IPS-15b (cell line): ENCODE measurements at regions not wholly inside any gene's neighbourhood (a gene's known extent, or its start where the extent isn't known, plus 50 kb on each side); places are given as distances from the start of the nearest gene placed in this dataset.

ENCODE experiments used
- H3K27me3 ChIP-seq: one replicate; pipeline ENCODE4 v1.6.1; 2013; ENCODE audit warnings: low read length; ENCODE audit not compliant: control insufficient read depth, insufficient read depth
- H3K36me3 ChIP-seq: one replicate; pipeline ENCODE4 v1.6.1; 2013; ENCODE audit warnings: low read length; ENCODE audit not compliant: control insufficient read depth, insufficient read depth
- H3K4me1 ChIP-seq: one replicate; pipeline ENCODE4 v1.6.1; 2013; ENCODE audit warnings: mild to moderate bottlenecking, low read length; ENCODE audit not compliant: control insufficient read depth, insufficient read depth
- H3K4me3 ChIP-seq: one replicate; pipeline ENCODE4 v1.5.1; 2013; ENCODE audit warnings: low read depth, low read length
- H3K9ac ChIP-seq: one replicate; pipeline ENCODE4 v1.6.1; 2013; ENCODE audit warnings: low read depth, mild to moderate bottlenecking, low read length
- H3K9me3 ChIP-seq: one replicate; pipeline ENCODE4 v1.6.1; 2013; ENCODE audit warnings: mild to moderate bottlenecking, low read length; ENCODE audit not compliant: control insufficient read depth, insufficient read depth

DNA sequence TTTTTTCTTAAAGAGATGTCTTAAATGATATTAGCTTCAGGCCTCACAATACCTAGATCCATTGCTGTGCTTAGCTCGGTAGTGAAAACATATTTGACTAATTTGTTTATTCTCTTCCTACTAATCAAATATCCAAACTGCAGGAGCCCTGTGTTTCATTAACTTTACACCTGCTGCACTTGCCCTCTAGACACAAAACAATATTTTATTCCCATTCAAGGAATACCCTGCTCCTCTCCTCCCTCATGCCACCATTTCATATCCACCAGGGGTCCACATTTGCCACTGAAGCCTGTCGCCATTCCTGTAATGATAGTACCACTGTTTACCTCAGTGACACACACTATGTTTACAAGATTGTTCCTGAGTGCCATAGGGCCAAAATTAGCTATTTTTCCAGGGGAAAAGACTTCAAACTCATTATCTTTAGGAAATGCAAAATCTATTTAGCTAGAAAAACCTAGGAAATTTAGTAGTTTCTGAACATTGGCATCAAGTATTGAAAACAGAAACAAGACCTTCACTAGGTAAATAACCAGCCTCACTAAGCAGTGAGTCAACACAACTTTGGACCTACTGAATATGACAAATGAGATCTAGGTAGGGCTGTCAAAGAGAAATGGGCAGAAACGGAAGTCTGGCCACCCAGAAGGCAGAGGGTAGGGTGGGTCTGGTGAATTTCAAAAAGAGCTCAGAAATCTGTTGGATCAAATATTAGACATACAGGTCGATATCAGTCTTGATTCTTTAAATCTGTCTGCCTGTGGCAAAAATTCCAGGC, 134.6 kb upstream of the KCNK1 start:
- Histone ChIP-seq H3K9me3 (no peaks in the 10 kb centered on the region), H3K36me3 (no peaks in the 10 kb centered on the region), H3K27me3 (no peaks in the 10 kb centered on the region), H3K4me1 (peaks cover 2% of the 10 kb centered on the region), H3K9ac (no peak overlapping the region), H3K4me3 (no peak overlapping the region)

DNA sequence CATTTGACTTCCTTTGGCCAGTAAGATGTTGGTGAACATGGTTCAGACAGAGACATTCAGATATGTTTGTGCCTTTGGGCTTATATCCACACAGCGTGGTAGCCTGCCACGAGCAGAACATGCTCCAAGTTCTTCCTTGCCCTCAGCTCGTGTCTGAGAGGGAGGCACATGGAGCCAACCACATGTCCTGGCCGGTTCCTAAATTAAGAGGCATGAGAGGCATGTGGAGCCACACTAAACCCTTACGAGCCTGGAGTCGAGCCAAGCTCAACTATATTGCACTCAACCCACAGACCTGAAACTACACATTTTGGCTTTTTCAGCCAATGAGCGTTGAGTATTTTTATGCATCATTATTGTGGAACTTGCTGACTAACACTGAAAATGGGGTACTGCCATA, 133.7 kb upstream of the KCNK1 start:
- Histone ChIP-seq H3K4me3 (no peak overlapping the region), H3K36me3 (no peaks in the 10 kb centered on the region), H3K4me1 (no peaks in the 10 kb centered on the region), H3K9me3 (no peaks in the 10 kb centered on the region), H3K9ac (no peak overlapping the region), H3K27me3 (no peaks in the 10 kb centered on the region)

DNA sequence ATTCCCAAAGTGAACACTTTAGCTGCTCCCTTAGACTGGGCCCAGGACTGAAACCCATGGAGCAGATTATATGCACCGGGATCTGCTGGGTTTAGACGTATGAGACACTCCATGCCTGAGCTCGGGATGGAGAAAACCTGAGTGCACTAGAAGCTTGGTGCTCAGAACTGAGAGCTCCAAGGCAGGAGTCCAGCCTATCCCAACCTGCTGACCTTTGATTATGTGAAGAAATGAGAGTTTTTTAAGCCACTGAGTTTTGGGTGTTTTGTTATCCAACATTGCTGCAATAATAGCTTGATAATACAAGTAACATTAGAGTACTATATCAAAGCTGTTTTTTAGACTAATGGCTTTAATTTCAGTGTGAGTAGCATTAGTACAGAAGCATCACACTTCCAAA, 131.5 kb upstream of the KCNK1 start:
- Histone ChIP-seq H3K4me1 (no peaks in the 10 kb centered on the region), H3K9me3 (no peaks in the 10 kb centered on the region), H3K9ac (no peak overlapping the region), H3K27me3 (no peaks in the 10 kb centered on the region), H3K36me3 (no peaks in the 10 kb centered on the region), H3K4me3 (no peak overlapping the region)

- Histone ChIP-seq H3K9me3 (no peaks in the 10 kb centered on the region), H3K4me1 (no peaks in the 10 kb centered on the region), H3K36me3 (no peaks in the 10 kb centered on the region), H3K9ac (no peak overlapping the region), H3K4me3 (no peak overlapping the region), H3K27me3 (no peaks in the 10 kb centered on the region)
These were observed 128.5 kb upstream of the KCNK1 start for GRCh38 chr1:233485385-233485784.

- H3K9ac ChIP-seq, result no peak overlapping the region
- no peaks in the 10 kb centered on the region for H3K9me3 ChIP-seq
- no peak overlapping the region for H3K4me3 ChIP-seq
- no peaks in the 10 kb centered on the region for H3K27me3 ChIP-seq
- H3K36me3 ChIP-seq, result no peaks in the 10 kb centered on the region
- H3K4me1 ChIP-seq, result no peaks in the 10 kb centered on the region
These were observed 128.0 kb upstream of the KCNK1 start for GRCh38 chr1:233485809-233486398.

DNA sequence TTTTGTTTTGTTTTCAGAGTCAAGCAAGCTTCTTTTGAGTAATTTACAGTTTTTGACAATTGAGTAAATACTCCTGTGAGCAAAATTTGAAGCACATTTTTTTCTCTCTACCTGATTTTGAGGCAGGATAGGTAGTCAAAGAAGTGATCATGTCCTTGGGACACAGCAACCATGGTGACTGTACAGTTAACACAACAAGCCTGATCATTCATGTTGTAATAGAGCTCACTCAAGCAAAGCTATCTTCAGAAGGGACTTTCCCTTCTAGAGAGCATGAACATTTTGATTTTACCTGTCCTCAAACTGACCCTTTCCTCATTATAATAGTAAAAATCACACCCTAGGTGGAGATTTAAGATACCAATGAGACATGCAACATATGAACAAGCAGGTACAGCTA, 126.5 kb upstream of the KCNK1 start:
- Histone ChIP-seq H3K27me3 (no peaks in the 10 kb centered on the region), H3K4me1 (no peaks in the 10 kb centered on the region), H3K9ac (no peak overlapping the region), H3K9me3 (no peaks in the 10 kb centered on the region), H3K4me3 (no peak overlapping the region), H3K36me3 (no peaks in the 10 kb centered on the region)

GRCh38 chr1:233489411-233489810, 124.5 kb upstream of the KCNK1 start:
- Histone ChIP-seq H3K4me3 (no peak overlapping the region), H3K27me3 (no peaks in the 10 kb centered on the region), H3K4me1 (no peaks in the 10 kb centered on the region)

GRCh38 chr1:233490488-233490887, 123.4 kb upstream of the KCNK1 start:
- Histone ChIP-seq H3K9me3 (no peaks in the 10 kb centered on the region), H3K9ac (no peak overlapping the region), H3K4me3 (no peak overlapping the region), H3K27me3 (no peaks in the 10 kb centered on the region), H3K4me1 (no peaks in the 10 kb centered on the region), H3K36me3 (no peaks in the 10 kb centered on the region)

More at GRCh38 chr1:233489411-233489810, 124.5 kb upstream of the KCNK1 start:
- H3K9me3 ChIP-seq, result no peaks in the 10 kb centered on the region
- H3K9ac ChIP-seq, result no peak overlapping the region
- H3K36me3 ChIP-seq, result no peaks in the 10 kb centered on the region

DNA sequence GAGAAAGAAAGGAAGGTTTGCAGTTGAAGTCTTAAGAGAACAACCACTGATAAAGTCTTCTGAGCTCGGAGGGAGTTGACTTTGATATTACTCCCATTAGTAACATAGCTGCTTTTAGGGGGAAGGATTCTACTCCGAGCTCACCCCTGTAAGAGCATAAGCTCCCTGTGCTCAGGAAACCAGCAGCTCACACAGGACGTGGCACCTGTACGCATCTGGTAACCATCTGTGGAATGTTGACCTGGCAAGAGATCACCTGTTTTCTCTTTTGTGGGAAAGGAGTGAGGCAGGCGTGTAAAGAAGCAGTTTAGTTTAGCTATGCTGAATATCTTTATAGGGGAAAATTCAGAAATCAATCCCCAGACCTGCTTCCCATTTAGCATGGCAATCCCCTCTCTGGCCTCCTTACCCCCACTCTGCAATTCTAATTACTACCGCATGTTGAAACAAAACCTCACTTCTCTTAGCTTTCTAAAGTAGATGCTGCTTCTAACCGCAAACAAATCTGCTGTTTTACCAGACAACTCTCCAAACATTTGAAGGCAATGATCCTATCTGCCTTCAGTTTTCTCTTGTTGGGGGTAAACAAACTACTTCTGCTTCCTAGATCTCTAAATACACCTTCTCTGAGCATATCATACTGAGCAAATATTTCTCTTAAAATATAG, 121.8 kb upstream of the KCNK1 start:
- H3K4me3 ChIP-seq, result no peak overlapping the region
- no peaks in the 10 kb centered on the region for H3K27me3 ChIP-seq
- no peak overlapping the region for H3K9ac ChIP-seq
- H3K4me1 ChIP-seq, result no peaks in the 10 kb centered on the region
- no peaks in the 10 kb centered on the region for H3K9me3 ChIP-seq
- H3K36me3 ChIP-seq, result no peaks in the 10 kb centered on the region

GRCh38 chr1:233496993-233497392, 116.9 kb upstream of the KCNK1 start:
- Histone ChIP-seq H3K36me3 (no peaks in the 10 kb centered on the region), H3K9me3 (no peaks in the 10 kb centered on the region), H3K4me1 (no peaks in the 10 kb centered on the region), H3K9ac (no peak overlapping the region), H3K27me3 (no peaks in the 10 kb centered on the region), H3K4me3 (no peak overlapping the region)

- Histone ChIP-seq H3K27me3 (no peaks in the 10 kb centered on the region), H3K36me3 (no peaks in the 10 kb centered on the region), H3K9ac (no peak overlapping the region), H3K4me3 (no peak overlapping the region), H3K4me1 (no peaks in the 10 kb centered on the region), H3K9me3 (no peaks in the 10 kb centered on the region)
These were observed 116.2 kb upstream of the KCNK1 start for GRCh38 chr1:233497679-233498078.

DNA sequence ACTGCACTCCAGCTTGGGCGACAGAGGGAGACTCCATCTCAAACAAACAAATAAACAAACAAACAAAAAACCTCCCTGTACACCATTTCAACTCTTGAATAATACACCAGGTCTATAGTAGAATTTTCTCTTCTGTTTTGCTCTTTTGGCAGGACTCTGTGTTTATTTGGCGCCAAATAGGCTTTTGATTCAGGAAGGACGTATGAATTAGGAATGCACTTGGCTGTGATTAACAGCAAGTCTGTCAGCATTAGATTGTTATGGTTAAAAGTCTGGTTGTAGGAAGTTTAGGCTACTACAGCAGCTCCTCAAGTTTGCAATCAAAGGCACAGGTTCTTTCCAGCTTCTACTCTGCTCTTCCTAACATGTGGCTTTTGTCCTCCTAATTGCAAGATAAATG, 113.8 kb upstream of the KCNK1 start:
- Histone ChIP-seq H3K4me1 (no peaks in the 10 kb centered on the region), H3K9ac (no peak overlapping the region), H3K27me3 (no peaks in the 10 kb centered on the region), H3K36me3 (no peaks in the 10 kb centered on the region), H3K4me3 (no peak overlapping the region), H3K9me3 (no peaks in the 10 kb centered on the region)
